Superior temporal gyrus (tissue), 1 donor: ENCODE measurements at regions not wholly inside any gene's neighbourhood (a gene's known extent, or its start where the extent isn't known, plus 50 kb on each side); places are given as distances from the start of the nearest gene placed in this dataset.
"Not testable (repeated sequence)": the region's sequence is repeated elsewhere in the genome, so short reads cannot be mapped to it uniquely, and the experiment has no call there.

Source experiments
- DNase-seq: peaks from one replicate; pipeline ENCODE4 v3.0.0-alpha.2; 2016; ENCODE audit errors: extremely low spot score

DNA sequence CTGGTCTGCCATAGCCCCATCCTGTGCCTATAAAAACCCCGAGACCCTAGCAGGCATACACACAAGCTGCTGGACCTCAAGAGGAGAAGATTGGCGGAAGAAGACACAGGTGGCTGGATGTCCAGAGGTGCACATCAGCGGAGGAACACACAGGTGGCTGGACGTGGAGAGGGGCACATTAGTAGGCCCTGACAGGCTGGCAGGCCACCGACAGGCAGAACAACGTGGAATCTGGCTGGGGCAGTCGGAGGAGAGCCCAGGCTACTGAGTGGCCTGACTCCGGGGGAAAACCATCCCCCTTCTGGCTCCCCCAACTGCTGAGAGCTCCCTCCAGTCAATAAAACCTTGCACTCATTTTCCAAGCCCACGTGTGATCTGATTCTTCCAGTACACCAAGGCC is 512.5 kb upstream of the AMOT start:
- DNase-seq = no peak

DNA sequence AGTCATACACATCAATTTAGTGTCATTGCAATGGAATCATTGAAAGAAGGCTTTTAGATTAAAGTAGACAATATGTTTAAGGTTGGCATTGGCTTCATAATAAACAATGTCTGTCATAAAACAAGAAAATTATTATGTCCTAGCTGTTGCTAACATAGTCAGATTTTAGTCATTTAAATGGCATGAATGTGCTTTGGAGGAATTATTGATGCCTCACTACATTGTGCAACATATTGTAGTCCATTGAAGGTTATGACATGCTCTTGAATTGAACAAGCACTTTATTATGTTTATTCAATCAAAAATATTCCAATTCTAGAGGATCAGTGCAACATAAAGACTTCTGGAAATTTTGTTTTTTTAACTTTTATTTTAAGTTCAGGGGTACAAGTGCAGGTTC is 489.8 kb upstream of the AMOT start:
- DNase-seq = no peak

DNA sequence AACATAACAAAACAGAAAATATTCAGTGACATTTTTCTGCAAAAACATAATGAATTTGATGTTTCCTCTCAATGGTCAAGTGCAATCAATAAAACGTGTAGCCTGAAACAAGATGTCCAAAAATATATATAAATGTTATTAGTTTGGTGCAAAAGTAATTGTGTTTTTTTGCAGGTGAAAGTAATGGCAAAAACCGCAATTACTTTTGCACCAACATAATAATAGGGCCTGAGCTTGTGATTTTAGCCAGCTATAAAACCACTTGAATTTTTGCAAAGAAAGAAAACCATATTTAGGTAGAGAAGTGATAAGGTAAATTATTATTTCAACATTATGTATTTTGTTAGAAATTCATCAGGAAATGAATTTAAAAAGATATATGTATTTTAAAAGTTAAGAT is 475.3 kb upstream of the AMOT start:
- no peak for DNase-seq

DNA sequence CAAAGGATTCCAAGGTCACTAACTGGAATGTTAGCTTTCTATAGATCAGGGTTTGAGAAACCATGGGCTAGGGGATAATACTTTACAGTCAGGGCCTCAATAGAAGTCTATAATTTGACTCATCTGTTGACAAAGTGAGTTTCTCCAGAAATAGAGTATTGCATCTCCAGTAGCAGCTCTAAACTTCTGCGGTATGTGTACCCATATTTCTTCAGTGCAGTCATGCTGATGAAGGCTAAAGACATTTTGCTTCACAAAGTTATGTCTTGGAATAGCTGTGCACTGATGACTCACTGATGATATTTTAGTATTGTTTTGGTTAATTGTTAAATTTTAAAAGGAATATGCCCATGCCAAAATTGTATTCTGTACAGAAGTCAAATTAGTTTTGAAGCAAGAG is 464.9 kb upstream of the AMOT start:
- DNase-seq = no peak

DNA sequence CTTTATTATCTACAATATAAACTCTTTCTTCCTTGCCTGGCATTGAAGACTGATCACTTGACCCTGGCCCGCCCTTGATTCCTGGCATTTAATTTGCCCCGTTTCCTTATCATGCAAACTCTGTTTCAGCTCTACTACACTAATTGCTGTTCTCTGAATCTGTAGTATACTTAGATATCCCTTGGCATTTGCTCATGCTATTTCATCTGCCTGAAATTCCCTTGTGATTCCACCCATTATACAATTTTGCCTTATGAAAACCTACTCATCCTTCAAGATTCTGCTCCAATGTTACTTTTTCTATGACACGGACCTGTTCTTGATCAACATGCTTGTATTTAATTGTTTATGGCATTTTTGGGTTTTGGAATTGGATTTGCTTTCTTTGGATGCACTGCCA is 459.9 kb upstream of the AMOT start:
- DNase-seq = no peak

DNA sequence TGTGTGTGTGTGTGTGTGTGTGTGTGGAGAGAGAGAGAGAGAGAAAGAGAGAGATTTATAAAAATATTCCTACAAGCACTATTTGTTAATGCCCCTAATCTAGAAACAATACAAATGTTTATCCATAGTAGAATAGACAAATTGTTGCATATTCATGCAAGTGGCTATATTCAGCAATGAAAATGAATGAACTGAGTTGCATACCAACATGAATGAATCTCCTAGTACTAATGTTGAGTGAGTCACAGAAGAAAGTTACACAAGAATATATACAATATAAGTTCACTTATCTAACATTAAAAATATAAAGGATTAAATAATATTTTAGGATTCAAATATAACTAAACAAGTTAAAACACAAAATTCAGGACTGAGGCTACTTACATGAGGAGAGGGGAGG is 456.8 kb upstream of the AMOT start:
- DNase-seq = no peak

DNA sequence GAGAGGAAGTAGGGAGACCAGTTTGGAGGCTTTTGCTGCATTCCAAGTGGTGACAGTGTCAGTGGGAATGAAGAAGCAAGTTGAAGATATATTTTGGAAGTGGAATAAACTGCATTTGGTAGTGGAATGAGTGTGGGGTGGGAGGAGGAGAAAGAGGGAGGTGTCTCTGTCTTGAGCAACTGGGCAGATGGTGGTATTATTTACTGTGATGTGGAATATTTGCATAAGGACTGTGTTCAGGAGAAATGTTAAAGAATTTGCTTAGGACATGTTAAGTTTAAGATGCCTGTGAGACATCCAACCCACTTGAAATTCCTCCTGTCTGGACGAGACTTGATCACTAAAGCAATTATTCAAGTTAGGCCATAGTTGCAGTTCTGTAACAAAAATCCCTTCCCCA is 448.9 kb upstream of the AMOT start:
- DNase-seq = no peak

DNA sequence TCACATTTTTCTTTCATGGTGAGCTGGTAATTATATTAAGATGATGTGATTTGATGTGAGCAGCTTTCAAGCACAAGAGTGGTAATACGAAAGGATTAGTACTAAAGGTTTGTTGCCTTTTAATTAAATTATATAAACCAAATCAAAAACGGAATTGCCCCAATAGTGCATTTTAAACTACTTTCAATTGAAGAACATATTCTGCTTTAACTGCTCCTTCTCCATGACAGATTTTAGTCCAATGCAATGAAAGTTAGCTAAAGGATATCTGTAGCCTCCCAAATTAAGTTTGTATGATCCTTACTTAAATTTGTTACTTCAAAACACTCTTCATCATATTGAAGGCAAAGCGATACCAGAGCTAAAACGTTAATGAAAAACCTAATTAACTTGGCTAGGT is 447.1 kb upstream of the AMOT start:
- no peak for DNase-seq

DNA sequence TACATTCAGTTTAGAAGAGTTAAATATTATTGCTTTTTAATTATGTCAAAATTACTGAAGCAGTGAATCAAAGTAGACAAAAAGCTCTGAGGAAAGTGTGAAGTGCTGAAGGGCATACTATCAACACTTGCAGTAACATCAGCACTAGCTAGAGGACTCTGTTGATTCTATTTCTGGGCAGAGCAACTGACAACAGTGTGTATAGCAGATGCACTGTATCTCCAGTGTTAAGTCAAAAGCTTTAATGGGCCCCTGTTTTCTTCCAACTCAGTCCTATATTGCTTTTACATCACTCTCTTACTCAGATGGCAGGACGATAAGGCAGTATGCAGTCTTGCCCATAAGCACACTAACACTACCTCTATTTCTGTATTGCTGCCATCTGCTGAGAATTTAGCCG is 435.2 kb upstream of the AMOT start:
- no peak for DNase-seq

DNA sequence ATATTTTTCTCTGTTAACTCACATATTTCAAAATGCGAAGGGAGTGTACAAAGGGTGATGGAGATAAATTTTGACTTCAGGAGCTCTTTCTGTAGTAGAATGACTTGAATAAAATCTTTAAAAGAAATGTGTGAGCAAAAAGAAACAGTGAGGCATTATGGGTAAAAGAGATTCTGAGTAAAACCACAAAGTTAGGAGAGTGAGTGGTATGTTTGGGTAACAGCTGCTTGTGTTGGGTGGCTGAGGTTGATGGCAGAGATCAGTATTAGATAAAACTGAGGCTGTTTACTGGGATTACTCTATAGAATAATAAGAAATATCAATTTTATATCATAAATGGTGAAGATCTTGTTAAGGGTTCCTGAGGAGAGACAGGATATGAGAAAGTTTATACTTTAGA is 434.2 kb upstream of the AMOT start:
- no peak for DNase-seq

DNA sequence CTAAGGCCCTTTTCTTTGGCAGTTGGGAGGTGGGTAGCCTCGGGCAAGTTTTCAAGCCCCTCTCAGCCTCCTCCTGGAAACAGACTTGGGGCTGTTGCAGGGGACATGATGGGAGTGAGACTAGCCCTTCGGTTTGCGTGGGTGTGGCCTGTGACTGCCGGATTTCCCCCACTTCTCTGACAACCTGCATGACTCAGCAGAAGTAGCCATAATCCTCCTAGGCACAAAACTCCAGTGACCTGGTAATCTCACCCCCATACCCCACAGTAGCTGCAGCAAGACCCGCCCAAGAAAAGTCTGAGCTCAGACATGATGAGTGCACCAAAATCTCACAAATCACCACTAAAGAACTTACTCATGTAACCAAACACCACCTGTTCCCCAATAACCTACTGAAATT is 433.7 kb upstream of the AMOT start:
- no peak for DNase-seq

DNA sequence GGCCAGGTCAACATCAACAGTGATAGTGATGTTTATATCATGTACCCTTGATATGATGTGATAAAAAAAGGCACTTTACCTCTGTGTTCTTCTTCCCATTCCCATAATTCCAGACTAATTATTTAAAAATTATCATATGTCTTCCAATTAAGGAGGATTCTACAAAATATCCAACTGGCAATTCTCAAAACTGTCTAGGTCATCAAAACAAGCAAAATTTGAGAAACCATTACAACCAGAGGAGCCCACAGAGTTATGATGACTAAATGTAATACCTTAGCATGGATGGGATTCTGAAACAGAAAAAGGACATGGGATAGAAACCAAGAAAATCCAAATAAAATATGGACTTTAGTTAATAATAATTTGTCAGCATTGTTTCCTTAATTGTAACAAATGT is 428.6 kb upstream of the AMOT start:
- no peak for DNase-seq

DNA sequence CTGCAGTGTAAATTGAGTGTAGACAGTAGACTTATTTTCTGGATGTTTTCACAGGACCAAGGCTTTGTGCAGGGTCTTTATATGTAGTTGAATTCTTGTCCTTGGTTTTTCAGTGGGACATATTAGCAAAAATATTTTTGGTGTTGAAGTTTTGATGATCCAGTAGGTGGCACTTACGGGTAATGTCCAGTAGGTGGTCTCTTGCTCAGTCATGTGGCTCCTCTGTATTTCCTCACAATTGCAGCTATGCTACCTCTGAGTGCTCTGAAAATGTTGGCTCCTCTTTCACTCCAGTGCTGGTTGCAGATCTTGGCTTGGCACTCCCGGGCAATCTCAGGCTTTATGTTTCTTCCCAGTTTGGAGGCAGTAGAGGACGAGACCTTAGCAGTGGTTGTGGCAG is 419.8 kb upstream of the AMOT start:
- DNase-seq = no peak

DNA sequence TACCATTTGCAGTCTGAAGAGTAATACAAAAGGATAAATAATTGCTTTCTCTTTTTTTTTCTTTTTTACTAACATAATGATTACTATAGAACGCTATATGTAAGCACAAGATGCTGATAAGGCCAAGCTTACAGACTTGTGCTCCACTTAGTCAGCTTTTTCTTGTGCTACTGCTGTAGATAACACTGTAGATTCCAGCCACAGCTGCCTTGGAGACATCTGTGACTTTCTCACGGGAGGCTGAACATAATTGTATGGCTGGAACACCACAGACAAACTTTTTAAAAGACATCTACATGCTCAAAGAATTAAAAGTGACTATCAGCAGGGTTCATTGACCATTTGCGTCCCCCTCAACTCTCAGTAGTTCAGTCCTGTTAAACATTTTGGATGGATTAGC is 381.7 kb upstream of the AMOT start:
- no peak for DNase-seq

DNA sequence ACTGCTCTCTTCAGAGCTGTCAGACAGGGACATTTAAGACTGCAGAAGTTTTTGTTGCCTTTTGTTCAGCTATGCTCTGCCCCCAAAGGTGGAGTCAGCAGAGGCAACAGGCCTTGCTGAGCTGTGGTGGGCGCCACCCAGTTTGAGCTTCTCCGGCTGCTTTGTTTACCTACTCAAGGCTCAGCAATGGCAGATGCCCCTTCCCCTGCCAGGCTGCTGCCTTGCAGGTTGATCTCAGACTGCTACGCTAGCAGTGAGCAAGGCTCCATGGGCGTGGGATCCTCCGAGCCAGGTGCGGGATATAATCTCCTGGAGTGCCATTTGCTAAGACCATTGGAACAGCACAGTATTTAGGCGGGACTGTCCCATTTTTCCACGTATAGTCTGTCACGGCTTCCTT is 371.4 kb upstream of the AMOT start:
- DNase-seq = no peak

DNA sequence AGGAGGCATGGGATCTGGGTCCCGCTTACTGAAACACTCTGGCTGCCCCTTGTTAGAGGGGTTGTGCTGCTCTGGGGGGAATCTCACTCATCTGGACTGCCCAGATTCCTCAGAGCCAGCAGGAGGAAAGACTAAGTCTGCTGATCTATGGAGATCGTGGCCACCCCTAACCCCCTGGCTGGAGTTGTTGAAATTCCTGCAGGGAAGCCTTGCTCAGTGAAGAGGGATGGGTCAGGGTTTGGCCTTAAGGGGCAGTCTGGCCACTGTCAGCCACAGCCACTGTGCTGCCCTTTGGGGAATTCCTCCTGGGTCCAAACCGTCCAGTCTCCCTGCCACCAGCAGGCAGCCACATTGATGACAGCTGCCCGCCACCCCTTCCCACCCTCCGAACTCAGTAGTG is 362.0 kb upstream of the AMOT start:
- no peak for DNase-seq

DNA sequence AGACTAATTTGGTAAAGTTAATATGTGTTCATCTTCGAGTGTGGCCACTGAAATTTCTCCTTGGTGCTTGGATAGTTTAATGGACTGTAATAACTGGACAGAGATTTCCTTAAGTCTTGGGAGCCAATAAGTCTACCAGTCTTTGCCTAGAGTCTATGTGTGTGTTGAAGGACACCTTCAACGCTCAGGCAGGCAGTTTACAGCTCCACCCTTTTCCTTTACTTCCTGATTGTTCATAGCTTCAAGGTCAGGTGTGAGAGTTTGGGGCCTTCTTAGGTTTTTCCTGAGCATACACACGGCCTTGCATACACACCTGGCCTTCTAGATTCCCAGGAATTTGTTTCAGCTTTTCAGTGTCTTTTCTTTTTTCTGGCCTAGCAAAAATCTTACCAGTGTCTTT is 355.3 kb upstream of the AMOT start:
- DNase-seq = no peak

DNA sequence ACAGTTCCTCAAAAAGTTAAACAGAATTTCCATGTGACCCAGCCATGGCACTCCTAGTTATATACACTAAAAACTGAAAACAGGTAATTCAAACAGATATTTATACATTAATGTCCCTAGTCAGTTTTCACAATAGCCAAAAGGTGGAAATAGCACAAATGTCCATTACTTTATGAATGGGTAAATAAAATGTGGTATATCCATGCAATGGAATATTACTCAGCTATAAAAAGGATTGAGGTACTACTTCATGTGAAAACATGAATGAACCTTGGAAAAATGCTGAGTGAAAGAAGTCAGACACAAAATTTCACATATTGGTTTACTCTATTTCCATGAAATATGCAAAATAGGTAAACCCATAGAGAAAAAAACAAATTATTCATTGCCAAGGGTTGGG is 351.8 kb upstream of the AMOT start:
- no peak for DNase-seq

DNA sequence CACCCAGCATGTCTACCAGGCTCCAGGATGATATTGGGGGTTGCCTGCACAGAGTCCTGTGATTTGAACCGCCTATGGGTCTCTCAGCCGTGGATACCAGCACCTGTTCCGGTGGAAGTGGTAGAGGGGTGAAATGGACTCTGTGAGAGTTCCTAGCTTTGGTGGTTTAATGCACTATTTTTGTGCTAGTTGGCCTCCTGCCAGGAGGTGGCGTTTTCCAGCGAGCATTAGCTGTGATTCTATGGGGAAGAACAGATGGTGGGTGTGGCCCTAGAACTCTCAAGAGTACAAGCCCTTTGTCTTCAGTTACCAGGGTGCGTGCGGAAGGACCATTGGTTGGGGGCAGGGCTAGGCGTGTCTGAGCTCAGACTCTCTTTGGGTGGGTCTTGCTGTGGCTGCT is 316.9 kb upstream of the AMOT start:
- DNase-seq = no peak

DNA sequence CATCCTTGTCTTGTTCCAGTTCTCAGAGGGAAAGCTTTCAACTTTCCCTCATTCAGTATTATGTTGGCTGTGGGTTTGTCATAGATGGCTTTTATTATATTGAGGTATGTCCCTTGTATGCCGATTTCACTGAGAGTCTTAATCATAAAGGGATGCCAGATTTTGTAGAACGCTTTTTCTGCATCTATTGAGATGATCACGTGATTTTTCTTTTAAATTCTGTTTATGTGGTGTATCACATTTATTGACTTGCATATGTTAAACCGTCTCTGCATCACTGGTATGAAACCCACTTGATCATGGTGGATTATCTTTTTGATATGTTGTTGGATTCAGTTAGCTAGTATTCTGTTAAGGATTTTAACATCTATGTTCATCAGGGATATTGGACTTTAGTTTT is 313.7 kb upstream of the AMOT start:
- not testable (repeated sequence) for DNase-seq

DNA sequence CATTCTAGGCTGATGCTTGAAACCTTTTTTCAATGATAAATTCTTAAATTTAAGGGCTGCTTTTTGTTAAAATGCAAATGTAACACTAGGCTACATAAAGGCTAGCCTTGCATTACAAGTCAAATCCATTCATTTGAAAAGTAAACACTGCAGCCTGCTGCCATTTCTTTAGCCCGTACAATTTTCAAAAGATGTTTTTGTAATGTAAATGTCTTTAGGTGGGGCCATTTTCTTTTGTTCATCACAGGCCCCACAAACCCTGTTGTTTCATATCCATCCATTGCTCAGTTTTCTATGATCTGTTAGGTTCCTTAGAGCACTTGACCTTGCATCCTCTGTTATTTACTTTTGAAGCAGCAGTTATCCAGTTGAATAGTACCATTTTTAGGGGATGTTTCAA is 296.2 kb upstream of the AMOT start:
- DNase-seq = no peak

DNA sequence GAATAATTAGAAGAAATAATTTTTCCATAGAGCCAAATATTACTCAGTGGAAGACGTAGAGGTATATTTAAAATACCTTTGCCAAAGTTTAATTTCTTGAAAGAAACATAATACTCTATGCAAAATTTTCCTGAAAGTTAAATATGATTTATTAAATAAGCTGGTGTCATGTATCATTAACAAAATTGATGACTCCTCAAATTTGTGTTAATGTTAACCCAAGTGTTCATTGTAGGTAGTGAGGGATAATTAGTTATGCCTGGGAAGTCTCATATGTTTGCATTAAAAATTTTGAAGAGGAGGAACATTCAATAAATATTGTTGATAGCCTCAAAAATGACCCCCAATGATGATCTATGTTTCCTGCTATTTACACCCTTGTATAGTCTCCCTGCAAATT is 292.7 kb upstream of the AMOT start:
- no peak for DNase-seq

DNA sequence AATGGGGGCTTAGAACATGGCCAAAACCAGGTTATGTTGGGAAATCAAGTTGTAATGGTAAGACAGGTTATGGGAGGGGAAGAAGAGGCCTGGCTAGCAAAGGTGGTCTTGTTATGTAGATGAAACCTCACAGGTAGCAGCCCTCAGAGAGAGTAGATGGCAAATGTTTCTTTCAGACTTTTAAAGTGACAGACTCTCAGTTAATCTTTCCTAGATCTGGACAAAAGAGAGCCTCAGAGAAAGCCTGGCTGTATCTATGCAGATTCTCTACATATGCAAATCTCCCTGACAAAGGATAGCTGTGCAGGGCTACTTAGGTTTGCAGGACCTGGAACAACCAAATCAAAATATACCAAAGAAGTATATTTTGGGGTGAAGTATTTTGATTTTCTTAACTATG is 284.1 kb upstream of the AMOT start:
- DNase-seq = no peak

DNA sequence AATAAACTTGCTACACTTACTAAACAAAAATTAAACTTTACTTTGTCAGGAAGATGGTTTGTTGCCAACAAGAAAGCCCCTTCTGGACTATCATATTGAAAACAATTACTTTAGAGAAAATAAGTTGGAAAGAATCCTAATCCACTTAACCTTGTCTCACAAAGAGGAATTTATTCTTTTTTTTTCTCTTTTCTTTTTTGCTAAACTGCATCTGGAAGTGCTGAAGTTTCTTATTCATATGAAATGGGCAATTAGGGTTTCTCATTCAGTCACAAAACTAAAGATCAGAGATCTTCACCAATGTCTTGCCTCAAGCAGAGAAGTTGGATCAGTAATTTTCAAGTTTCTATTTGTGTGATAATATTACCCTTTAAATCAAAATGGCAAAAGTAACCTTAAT is 234.9 kb upstream of the AMOT start:
- no peak for DNase-seq

DNA sequence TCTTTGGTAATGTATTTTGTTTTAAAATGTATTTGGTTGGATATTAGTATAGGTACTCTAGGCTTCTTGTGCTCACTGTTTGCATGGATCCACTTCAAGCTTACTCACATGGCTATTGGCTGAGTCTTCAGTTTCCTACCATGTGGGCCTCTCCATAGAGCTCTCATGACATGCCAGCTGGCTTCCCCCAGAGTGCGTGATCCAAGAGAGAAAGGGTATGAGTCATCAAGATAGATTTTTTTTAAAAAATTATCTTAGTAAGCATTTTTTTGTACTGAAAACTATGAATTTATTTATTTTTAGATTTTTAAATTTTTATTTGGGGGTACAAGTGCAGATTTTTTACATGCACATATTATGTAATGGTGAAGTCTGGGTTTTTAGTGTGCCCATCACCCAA is 219.1 kb upstream of the AMOT start:
- DNase-seq = no peak
